Retinal pigment epithelial cell (primary cell): ENCODE measurements at regions not wholly inside any gene's neighbourhood (a gene's known extent, or its start where the extent isn't known, plus 50 kb on each side); places are given as distances from the start of the nearest gene placed in this dataset.

Source experiments
- DNase-seq: peaks from one replicate; pipeline ENCODE4 v3.0.0-alpha.2; 2010; ENCODE audit warnings: low read depth
- H3K4me3 ChIP-seq: 2 replicates; pipeline ENCODE4 v1.5.1; 2011; ENCODE audit warnings: mild to moderate bottlenecking, low read length, control low read depth, moderate library complexity
- CTCF ChIP-seq: conservative IDR thresholded peaks from 2 replicates; pipeline ENCODE4 v1.5.1; 2011; ENCODE audit warnings: low read depth, low read length, control low read depth, inconsistent platforms

GRCh38 chr11:26823963-26824362 lies 102.1 kb upstream of the SLC5A12 start:
- no peak overlapping the region for H3K4me3 ChIP-seq
- DNase-seq: no peak
- no peak for TF ChIP-seq CTCF

DNA sequence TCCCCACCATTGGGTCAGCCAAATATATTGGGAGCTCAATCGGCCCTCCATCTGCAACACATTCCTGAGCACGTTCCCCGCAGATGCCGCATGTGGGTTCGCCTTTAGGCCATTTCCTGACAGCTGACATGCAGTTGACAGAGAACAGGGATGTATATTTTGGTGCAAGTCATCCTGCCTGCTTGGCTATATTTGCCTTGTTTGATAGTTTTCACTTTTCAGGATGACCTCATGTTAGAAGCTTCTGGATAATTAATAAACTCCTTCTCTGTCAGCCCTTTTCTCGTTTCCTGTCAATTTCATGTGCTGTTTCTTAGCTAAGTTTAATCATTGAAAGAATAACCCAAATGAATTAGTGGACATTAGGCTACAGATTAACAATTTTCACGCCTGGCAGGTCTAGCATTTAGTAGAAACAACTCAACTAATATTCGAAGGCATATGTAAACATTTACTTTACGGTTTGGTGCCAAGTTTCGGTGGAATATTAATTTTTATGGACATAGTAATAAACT lies 105.8 kb upstream of the SLC5A12 start:
- no peak for TF ChIP-seq CTCF
- DNase-seq: no peak
- no peak overlapping the region for H3K4me3 ChIP-seq

DNA sequence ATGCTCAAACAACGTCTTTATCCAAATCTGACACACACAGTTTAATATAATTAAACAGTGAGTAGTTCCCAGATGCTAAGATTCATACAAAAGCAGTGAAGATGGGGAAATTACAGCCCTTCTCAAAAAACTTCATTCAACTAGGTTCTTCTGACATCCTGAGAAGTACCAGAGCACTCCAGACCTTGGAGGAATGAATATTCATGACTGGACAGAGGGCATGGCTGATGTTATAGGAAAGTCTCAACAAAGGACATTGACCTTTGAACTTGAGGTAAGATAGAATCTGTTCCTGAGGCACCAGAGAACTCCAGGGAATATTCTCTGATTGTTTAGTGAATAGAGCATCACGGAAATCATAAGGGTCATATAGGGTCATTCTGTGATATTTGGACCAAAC lies 106.4 kb upstream of the SLC5A12 start:
- no peak overlapping the region for H3K4me3 ChIP-seq
- no peak for TF ChIP-seq CTCF
- DNase-seq: no peak

DNA sequence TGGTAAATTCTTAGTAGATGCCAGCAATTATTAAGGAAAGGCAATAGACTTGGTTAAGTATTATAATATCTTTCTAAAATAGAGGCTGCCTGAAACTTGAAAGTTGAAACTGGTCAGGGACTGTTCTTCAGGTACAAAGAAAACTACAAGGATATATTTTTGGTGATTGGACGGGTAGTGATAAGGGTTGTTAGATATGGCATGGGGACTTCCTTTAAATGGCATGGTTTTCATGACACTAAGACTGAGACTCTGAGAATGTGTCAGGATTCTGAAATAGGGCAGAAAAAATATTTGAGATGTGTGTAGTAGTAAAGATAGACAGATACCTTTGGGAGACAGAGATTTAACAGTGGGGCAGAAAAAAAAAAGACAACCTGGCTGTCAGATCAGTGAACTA lies 108.4 kb upstream of the SLC5A12 start:
- no peak overlapping the region for H3K4me3 ChIP-seq
- DNase-seq: no peak
- TF ChIP-seq CTCF: no peak

- no peak for DNase-seq
- TF ChIP-seq CTCF: no peak
- no peak overlapping the region for H3K4me3 ChIP-seq
Measured at GRCh38 chr11:26830757-26831156, 108.9 kb upstream of the SLC5A12 start.

- no peak for TF ChIP-seq CTCF
- no peak for DNase-seq
- H3K4me3 ChIP-seq: no peak overlapping the region
Measured at GRCh38 chr11:26834601-26835000, 112.7 kb upstream of the SLC5A12 start.

- no peak for TF ChIP-seq CTCF
- no peak for DNase-seq
- H3K4me3 ChIP-seq: no peak overlapping the region
Measured at GRCh38 chr11:26835611-26836010, 113.8 kb upstream of the SLC5A12 start.
